Ovary (tissue), 7 donors: ENCODE measurements at regions not wholly inside any gene's neighbourhood (a gene's known extent, or its start where the extent isn't known, plus 50 kb on each side); places are given as distances from the start of the nearest gene placed in this dataset.

Experiments
- DNase-seq, 5 donors: peaks; one replicate each; pipeline ENCODE4 v3.0.0-alpha.2; 2019 to 2020
- H3K27ac ChIP-seq, 2 donors: fragments of 200-600 bp; one replicate each; pipeline versions ENCODE4 v1.5.1 to v1.8.0; 2019 to 2022
- H3K27me3 ChIP-seq: fragments of 200-600 bp; one replicate; pipeline ENCODE4 v1.8.0; 2022
- H3K36me3 ChIP-seq: fragments of 200-600 bp; sonication (generic); one replicate; pipeline ENCODE4 v1.5.1; 2019
- H3K4me1 ChIP-seq: one replicate; pipeline ENCODE4 v1.8.1; 2013; ENCODE audit warnings: mild to moderate bottlenecking, moderate library complexity; ENCODE audit not compliant: insufficient read depth
- H3K4me3 ChIP-seq: fragments of 200-600 bp; sonication (generic); one replicate; pipeline ENCODE4 v1.5.1; 2017
- H3K9me3 ChIP-seq, 2 donors: fragments of 200-600 bp in 1 of 2; sonication (generic) in 1 of 2; one replicate each; pipeline versions ENCODE4 v1.5.1 to v1.8.1; 2013 to 2019; ENCODE audit warnings: mild to moderate bottlenecking in 1 of 2, moderate library complexity in 1 of 2
- EP300 ChIP-seq: sonication (generic); formaldehyde crosslinking; IDR thresholded peaks from one replicate; pipeline ENCODE4 v1.6.1; 2017; ENCODE audit warnings: antibody characterized with exemption
- POLR2A ChIP-seq: fragments of 450-650 bp; IDR thresholded peaks from one replicate; pipeline ENCODE4 v1.6.1; 2017; ENCODE audit warnings: antibody characterized with exemption, mild to moderate bottlenecking, moderate library complexity
- WGBS, 3 donors: extraction: QIAGEN DNeasy Blood & Tissue Kit in 1 of 3; methylation state at CpG; one replicate each; pipeline versions ENCODE4 v1.1.5 to v1.1.7; 2013 to 2017; 5-methylcytosine and 5-hydroxymethylcytosine counted together
- intact Hi-C, 4 donors: fragments of 100-400 bp; cut with DNase I; formaldehyde crosslinking; loops; one replicate each; pipeline versions ENCODE4 v1.11.0 to v1.15.1; 2022 to 2023
- TF ChIP-seq, protein P1 (sequence below), 3 donors: fragments of 450-650 bp in 2 of 3; fragments of 200-600 bp in 1 of 3; IDR thresholded peaks; one replicate each; pipeline versions ENCODE4 v1.5.1 to v1.8.0; 2016 to 2022; ENCODE audit warnings: antibody characterized with exemption in 3 of 3, mild to moderate bottlenecking in 1 of 3
- donor health status: DM: no; HTN: no; CAD: no; lungs with moderate emphysema.
- donor health status: DM: no; HTN: no; CAD: no.
- donor health status: Bipolar disorder and iron deficiency.
- donor health status: DM: no; HTN: no; CAD: no.
- donor health status: DM: yes; HTN: yes; CAD: no.

DNA sequence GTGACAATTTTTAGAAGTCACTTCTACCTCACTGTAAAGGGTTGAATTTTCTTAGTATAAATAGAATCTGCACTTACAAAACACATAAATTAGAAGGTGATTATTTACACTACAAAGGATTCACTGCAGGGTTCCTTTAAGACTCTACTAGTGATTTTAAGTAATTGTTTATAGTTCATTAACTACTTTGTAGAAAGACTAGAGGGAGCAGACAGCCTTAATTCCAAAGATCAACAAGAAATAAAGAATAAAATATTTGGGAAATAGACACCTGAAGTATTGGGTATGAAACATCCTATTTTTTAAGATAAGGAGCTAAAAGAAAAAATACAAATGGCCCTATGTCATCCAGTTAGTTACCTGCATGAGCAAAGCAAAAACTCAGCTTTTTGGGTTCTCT is 360.5 kb upstream of the ALCAM start:
- no peaks in the 10 kb centered on the region for H3K36me3 ChIP-seq
- intact Hi-C loops = no loop called here
- H3K27ac ChIP-seq = no peak overlapping the region
- H3K27me3 ChIP-seq = no peaks in the 10 kb centered on the region
- H3K4me3 ChIP-seq = no peak overlapping the region
- DNase-seq = no peak
- TF ChIP-seq, protein P1, sequence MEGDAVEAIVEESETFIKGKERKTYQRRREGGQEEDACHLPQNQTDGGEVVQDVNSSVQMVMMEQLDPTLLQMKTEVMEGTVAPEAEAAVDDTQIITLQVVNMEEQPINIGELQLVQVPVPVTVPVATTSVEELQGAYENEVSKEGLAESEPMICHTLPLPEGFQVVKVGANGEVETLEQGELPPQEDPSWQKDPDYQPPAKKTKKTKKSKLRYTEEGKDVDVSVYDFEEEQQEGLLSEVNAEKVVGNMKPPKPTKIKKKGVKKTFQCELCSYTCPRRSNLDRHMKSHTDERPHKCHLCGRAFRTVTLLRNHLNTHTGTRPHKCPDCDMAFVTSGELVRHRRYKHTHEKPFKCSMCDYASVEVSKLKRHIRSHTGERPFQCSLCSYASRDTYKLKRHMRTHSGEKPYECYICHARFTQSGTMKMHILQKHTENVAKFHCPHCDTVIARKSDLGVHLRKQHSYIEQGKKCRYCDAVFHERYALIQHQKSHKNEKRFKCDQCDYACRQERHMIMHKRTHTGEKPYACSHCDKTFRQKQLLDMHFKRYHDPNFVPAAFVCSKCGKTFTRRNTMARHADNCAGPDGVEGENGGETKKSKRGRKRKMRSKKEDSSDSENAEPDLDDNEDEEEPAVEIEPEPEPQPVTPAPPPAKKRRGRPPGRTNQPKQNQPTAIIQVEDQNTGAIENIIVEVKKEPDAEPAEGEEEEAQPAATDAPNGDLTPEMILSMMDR (IDR thresholded peaks at IDR 0.05) = no peak
- TF ChIP-seq POLR2A = no peak
- TF ChIP-seq EP300 = no peak
- no peaks in the 10 kb centered on the region for H3K4me1 ChIP-seq
- H3K9me3 ChIP-seq = no peaks in the 10 kb centered on the region

DNA sequence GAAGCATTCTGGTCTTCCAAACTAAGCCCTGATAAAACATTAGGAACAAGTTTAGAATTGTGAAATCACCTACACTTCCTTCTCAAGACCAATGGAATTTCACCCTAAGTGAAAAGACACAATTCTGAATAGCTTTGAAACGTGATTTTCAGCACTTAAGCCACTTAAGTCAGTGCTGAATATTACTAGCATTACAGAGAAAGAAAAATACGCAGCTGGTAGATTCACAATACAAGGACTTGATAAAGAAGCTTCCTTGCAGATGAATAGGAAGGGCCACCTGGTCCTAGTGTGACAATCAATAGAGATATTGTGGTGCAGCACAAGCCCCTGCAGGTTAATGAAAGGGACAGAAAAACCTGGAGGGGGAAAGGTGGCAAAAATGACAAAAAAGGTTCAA is 353.1 kb upstream of the ALCAM start:
- intact Hi-C loops = no loop called here
- Histone ChIP-seq H3K4me3 (no peak overlapping the region), H3K27ac (no peak overlapping the region), H3K4me1 (no peaks in the 10 kb centered on the region), H3K27me3 (no peaks in the 10 kb centered on the region), H3K36me3 (no peaks in the 10 kb centered on the region), H3K9me3 (no peaks in the 10 kb centered on the region)
- no peak for DNase-seq
- WGBS, 3 donors = 83 to 87% (median 83%) methylated on average over 2 of the region's 2 CpGs
- TF ChIP-seq, protein P1 (IDR thresholded peaks at IDR 0.05) = no peak
- TF ChIP-seq POLR2A (no peak), EP300 (no peak)

DNA sequence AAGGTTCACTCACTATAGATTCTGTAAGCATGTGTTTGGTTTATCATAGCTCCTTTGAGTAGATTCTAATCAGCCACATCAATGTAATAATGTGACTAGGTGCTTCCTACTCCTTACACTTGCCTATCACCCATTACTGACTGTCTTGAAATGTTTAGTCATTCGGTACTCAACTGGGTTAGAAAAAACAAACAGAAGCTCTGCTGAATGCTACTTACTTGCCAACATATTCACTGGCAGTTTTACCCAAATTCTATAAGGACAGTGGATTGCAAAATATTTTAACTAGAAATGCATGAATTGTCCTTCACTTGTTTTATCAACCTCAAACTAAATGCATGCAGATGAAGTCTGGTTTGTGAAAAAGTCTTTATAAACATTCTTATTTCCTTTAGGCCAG is 352.1 kb upstream of the ALCAM start:
- no peaks in the 10 kb centered on the region for H3K9me3 ChIP-seq
- H3K36me3 ChIP-seq = no peaks in the 10 kb centered on the region
- no peak overlapping the region for H3K4me3 ChIP-seq
- H3K27ac ChIP-seq = no peak overlapping the region
- DNase-seq = no peak
- H3K4me1 ChIP-seq = no peaks in the 10 kb centered on the region
- no peak for TF ChIP-seq EP300
- TF ChIP-seq, protein P1 (IDR thresholded peaks at IDR 0.05) = no peak
- no peak for TF ChIP-seq POLR2A
- 29 to 56% (median 37%) methylated on average over 1 of the region's 1 CpG for WGBS, 3 donors
- intact Hi-C loops = no loop called here
- no peaks in the 10 kb centered on the region for H3K27me3 ChIP-seq

DNA sequence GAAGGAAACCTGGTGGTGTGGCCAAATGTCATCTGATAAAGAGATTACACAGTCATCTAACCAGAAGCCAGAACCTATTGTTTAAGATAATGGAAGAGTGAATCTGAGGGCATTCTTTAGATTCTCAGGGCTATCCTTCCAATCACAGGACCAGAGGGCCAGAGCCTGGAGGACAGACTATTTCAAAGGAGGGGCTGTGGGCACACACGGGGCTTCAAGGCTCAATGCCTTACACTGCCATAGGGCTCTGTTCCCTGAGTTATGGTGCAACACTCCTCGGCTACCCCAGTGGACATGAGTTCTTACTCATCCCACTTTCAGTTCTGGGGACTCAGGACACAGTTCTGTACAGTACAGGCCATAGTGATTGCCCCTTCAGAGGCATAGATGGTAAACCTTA is 343.9 kb upstream of the ALCAM start:
- H3K27ac ChIP-seq = no peak overlapping the region
- no peaks in the 10 kb centered on the region for H3K27me3 ChIP-seq
- DNase-seq = no peak
- WGBS, 3 donors = 78 to 85% (median 80%) methylated on average over 2 of the region's 2 CpGs
- H3K4me3 ChIP-seq = no peak overlapping the region
- no peak for TF ChIP-seq POLR2A
- TF ChIP-seq EP300 = no peak
- TF ChIP-seq, protein P1 (IDR thresholded peaks at IDR 0.05) = no peak
- H3K9me3 ChIP-seq = no peaks in the 10 kb centered on the region
- intact Hi-C loops = no loop called here
- H3K4me1 ChIP-seq = no peaks in the 10 kb centered on the region
- no peaks in the 10 kb centered on the region for H3K36me3 ChIP-seq

DNA sequence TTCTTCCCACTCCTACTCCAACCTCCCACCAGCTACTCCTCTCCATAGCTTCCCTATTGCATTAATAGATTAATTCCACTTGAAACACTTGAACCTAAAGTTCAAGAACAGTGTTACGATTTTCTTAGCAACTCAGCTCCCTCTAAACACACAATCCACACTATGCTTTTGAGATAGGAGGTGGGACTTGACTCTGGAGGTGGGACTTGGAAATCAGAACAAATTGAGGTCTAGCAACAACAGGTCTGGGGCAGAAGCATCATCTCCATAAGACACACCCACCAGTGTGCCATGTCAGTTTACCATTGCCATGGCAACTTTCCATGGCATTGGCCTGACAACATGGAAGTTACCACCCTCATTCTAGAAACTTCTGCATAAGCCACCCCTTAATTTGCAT is 336.5 kb upstream of the ALCAM start:
- Histone ChIP-seq H3K9me3 (no peaks in the 10 kb centered on the region), H3K27me3 (no peaks in the 10 kb centered on the region), H3K4me3 (no peak overlapping the region), H3K4me1 (no peaks in the 10 kb centered on the region), H3K36me3 (no peaks in the 10 kb centered on the region), H3K27ac (no peak overlapping the region)
- 77 to 85% (median 79%) methylated on average over 1 of the region's 1 CpG for WGBS, 3 donors
- intact Hi-C loops = no loop called here
- no peak for TF ChIP-seq EP300
- no peak for TF ChIP-seq POLR2A
- TF ChIP-seq, protein P1 (IDR thresholded peaks at IDR 0.05) = no peak
- no peak for DNase-seq
